Upper lobe of left lung (tissue), 6 donors: ENCODE measurements at regions not wholly inside any gene's neighbourhood (a gene's known extent, or its start where the extent isn't known, plus 50 kb on each side); places are given as distances from the start of the nearest gene placed in this dataset.
A peak's percentile ranks its signal among the peaks of the same experiment; 100 is the strongest.
"Not testable (repeated sequence)": the region's sequence is repeated elsewhere in the genome, so short reads cannot be mapped to it uniquely, and the experiment has no call there.

Experiments used
- ATAC-seq, 2 donors: fragments of 200-7000 bp; cut with Tn5 transposase; one replicate each; pipeline ENCODE4 v1.9.1; 2022; ENCODE audit warnings: mild to moderate bottlenecking in 2 of 2, moderate library complexity in 2 of 2; ENCODE audit not compliant: low FRiP score in 2 of 2
- DNase-seq, 2 donors: peaks; one replicate each; pipeline ENCODE4 v3.0.0-alpha.2; 2019 to 2020
- H3K27ac ChIP-seq, 4 donors: fragments of 200-600 bp; sonication (generic); one replicate each; pipeline ENCODE4 v1.5.1; 2016 to 2019
- H3K27me3 ChIP-seq, 4 donors: fragments of 200-600 bp; sonication (generic); one replicate each; pipeline ENCODE4 v1.5.1; 2017 to 2019
- H3K36me3 ChIP-seq, 4 donors: fragments of 200-600 bp; sonication (generic); one replicate each; pipeline ENCODE4 v1.5.1; 2016 to 2019
- H3K4me1 ChIP-seq, 4 donors: fragments of 200-600 bp; sonication (generic); one replicate each; pipeline ENCODE4 v1.5.1; 2018 to 2019
- H3K4me3 ChIP-seq, 4 donors: fragments of 200-600 bp; sonication (generic); one replicate each; pipeline ENCODE4 v1.5.1; 2017 to 2019; ENCODE audit warnings: mild to moderate bottlenecking in 2 of 4, moderate library complexity in 1 of 4
- H3K9me3 ChIP-seq, 4 donors: fragments of 200-600 bp; sonication (generic); one replicate each; pipeline ENCODE4 v1.5.1; 2018 to 2019
- EP300 ChIP-seq, 4 donors: sonication (generic); formaldehyde crosslinking; IDR thresholded peaks; one replicate each; pipeline ENCODE4 v1.5.1; 2017; ENCODE audit warnings: antibody characterized with exemption in 4 of 4, control low read depth in 2 of 4
- POLR2A ChIP-seq, 4 donors: fragments of 450-650 bp; IDR thresholded peaks; one replicate each; pipeline ENCODE4 v1.5.1; 2016 to 2017; ENCODE audit warnings: antibody characterized with exemption in 4 of 4, mild to moderate bottlenecking in 2 of 4
- POLR2AphosphoS5 ChIP-seq, 2 donors: sonication (generic); formaldehyde crosslinking; IDR thresholded peaks; one replicate each; pipeline ENCODE4 v1.5.1; 2017; ENCODE audit warnings: antibody characterized with exemption in 2 of 2
- WGBS, 2 donors: methylation state at CpG; one replicate each; pipeline ENCODE4 v1.1.5; 2017 to 2018; 5-methylcytosine and 5-hydroxymethylcytosine counted together
- TF ChIP-seq, protein P1 (sequence below), 6 experiments: fragments of 450-650 bp in 4 of 6; fragments of 200-600 bp in 2 of 6; sonication (generic) in 2 of 6; IDR thresholded peaks; one replicate each; pipeline ENCODE4 v1.5.1; 2016 to 2019; ENCODE audit warnings: antibody characterized with exemption in 6 of 6
- donor health status: DM: no; HTN: no; CAD: no; lungs with moderate emphysema.
- donor health status: DM: no; HTN: yes; CAD: no; lungs with severe emphysema.

GRCh38 chr7:17434841-17435692 lies 136.6 kb downstream of the AHR start:
- DNase-seq: no peak
- Histone ChIP-seq H3K4me3 (no peak overlapping the region), H3K9me3 (no peaks in the 10 kb centered on the region), H3K27me3 (no peaks in the 10 kb centered on the region), H3K4me1 (no peaks in the 10 kb centered on the region), H3K27ac (no peak overlapping the region), H3K36me3 (no peaks in the 10 kb centered on the region)
- 95 to 96% methylated on average over 6 of the region's 6 CpGs for WGBS, 2 donors
- ATAC-seq: no peak
- no peak for TF ChIP-seq POLR2A (IDR thresholded peaks at IDR 0.05)
- TF ChIP-seq EP300 (IDR thresholded peaks at IDR 0.05): no peak

- Histone ChIP-seq H3K4me3 (no peak overlapping the region), H3K27ac (no peak overlapping the region), H3K4me1 (no peaks in the 10 kb centered on the region), H3K27me3 (no peaks in the 10 kb centered on the region), H3K9me3 (no peaks in the 10 kb centered on the region), H3K36me3 (no peaks in the 10 kb centered on the region)
- WGBS, 2 donors: 60 to 68% methylated on average over 2 of the region's 2 CpGs
- TF ChIP-seq POLR2A (IDR thresholded peaks at IDR 0.05) (no peak), POLR2AphosphoS5 (IDR thresholded peaks at IDR 0.05) (no peak)
- DNase-seq: no peak
- ATAC-seq: no peak
These were observed 137.7 kb downstream of the AHR start for GRCh38 chr7:17436126-17436525.

- ATAC-seq (no peak), DNase-seq (no peak)
- H3K36me3 ChIP-seq: no peaks in the 10 kb centered on the region
- H3K4me1 ChIP-seq: no peaks in the 10 kb centered on the region
- H3K4me3 ChIP-seq: no peak overlapping the region
- 95 to 96% methylated on average over 1 of the region's 1 CpG for WGBS, 2 donors
- H3K9me3 ChIP-seq: no peaks in the 10 kb centered on the region
- no peak overlapping the region for H3K27ac ChIP-seq
- H3K27me3 ChIP-seq: no peaks in the 10 kb centered on the region
- TF ChIP-seq POLR2AphosphoS5 (IDR thresholded peaks at IDR 0.05): no peak
- TF ChIP-seq, protein P1, sequence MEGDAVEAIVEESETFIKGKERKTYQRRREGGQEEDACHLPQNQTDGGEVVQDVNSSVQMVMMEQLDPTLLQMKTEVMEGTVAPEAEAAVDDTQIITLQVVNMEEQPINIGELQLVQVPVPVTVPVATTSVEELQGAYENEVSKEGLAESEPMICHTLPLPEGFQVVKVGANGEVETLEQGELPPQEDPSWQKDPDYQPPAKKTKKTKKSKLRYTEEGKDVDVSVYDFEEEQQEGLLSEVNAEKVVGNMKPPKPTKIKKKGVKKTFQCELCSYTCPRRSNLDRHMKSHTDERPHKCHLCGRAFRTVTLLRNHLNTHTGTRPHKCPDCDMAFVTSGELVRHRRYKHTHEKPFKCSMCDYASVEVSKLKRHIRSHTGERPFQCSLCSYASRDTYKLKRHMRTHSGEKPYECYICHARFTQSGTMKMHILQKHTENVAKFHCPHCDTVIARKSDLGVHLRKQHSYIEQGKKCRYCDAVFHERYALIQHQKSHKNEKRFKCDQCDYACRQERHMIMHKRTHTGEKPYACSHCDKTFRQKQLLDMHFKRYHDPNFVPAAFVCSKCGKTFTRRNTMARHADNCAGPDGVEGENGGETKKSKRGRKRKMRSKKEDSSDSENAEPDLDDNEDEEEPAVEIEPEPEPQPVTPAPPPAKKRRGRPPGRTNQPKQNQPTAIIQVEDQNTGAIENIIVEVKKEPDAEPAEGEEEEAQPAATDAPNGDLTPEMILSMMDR (IDR thresholded peaks at IDR 0.05): no peak
- no peak for TF ChIP-seq EP300 (IDR thresholded peaks at IDR 0.05)
- TF ChIP-seq POLR2A (IDR thresholded peaks at IDR 0.05): no peak
These were observed 139.1 kb downstream of the AHR start for GRCh38 chr7:17437586-17437985.

GRCh38 chr7:17440025-17440784 lies 141.8 kb downstream of the AHR start:
- peak in 1 of 2 donors; percentile 38 for DNase-seq
- not testable (repeated sequence) for H3K9me3 ChIP-seq, H3K36me3 ChIP-seq, H3K27ac ChIP-seq, H3K27me3 ChIP-seq, H3K4me3 ChIP-seq, H3K4me1 ChIP-seq, ATAC-seq
- 96 to 100% methylated on average over 2 of the region's 3 CpGs for WGBS, 2 donors

- Histone ChIP-seq H3K27ac (no peak overlapping the region), H3K27me3 (no peaks in the 10 kb centered on the region), H3K9me3 (no peaks in the 10 kb centered on the region), H3K36me3 (no peaks in the 10 kb centered on the region), H3K4me3 (no peak overlapping the region), H3K4me1 (peaks cover 0 to 5% (median 2%) of the 10 kb centered on the region in 4 donors)
- DNase-seq: no peak
- ATAC-seq: no peak
- 83 to 95% methylated on average over 5 of the region's 5 CpGs for WGBS, 2 donors
- no peak for TF ChIP-seq POLR2AphosphoS5 (IDR thresholded peaks at IDR 0.05)
- TF ChIP-seq, protein P1 (IDR thresholded peaks at IDR 0.05): no peak
- no peak for TF ChIP-seq EP300 (IDR thresholded peaks at IDR 0.05)
- TF ChIP-seq POLR2A (IDR thresholded peaks at IDR 0.05): no peak
These were observed 142.4 kb downstream of the AHR start for GRCh38 chr7:17440831-17441230.

DNA sequence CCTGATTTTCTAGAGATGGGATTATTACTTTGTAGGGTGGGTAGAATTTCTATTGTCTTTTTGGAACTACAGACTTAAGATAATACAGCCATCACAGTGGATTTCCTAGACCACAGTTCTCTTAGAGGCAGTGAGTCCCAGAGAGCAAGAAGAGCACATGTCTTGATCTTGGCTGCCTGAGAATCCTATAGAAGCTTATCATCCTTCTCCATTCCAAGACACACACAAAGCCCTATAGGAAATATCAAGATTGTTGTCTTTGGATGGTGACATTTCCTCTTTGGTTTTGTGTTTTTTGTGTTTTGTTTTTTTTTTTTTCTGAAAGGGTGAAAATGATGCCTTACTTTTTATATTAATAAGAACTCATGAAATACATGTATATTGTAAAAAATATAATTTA lies 143.1 kb downstream of the AHR start:
- peaks cover 0 to 5% (median 2%) of the 10 kb centered on the region in 4 donors for H3K4me1 ChIP-seq
- no peak for DNase-seq
- no peak overlapping the region for H3K27ac ChIP-seq
- H3K9me3 ChIP-seq: no peaks in the 10 kb centered on the region
- no peak for TF ChIP-seq EP300 (IDR thresholded peaks at IDR 0.05)
- TF ChIP-seq POLR2A (IDR thresholded peaks at IDR 0.05): no peak
- TF ChIP-seq, protein P1 (IDR thresholded peaks at IDR 0.05): no peak
- no peak for TF ChIP-seq POLR2AphosphoS5 (IDR thresholded peaks at IDR 0.05)
- no peak overlapping the region for H3K4me3 ChIP-seq
- ATAC-seq: no peak
- no peaks in the 10 kb centered on the region for H3K36me3 ChIP-seq
- no peaks in the 10 kb centered on the region for H3K27me3 ChIP-seq
